OCI-LY1 (cell line): ENCODE measurements at regions not wholly inside any gene's neighbourhood (a gene's known extent, or its start where the extent isn't known, plus 50 kb on each side); places are given as distances from the start of the nearest gene placed in this dataset.

Experiments
- CTCF ChIP-seq: fragments of 200-600 bp; sonication (generic), shearing (Covaris generic); IDR thresholded peaks from 2 replicates; pipeline ENCODE4 v1.5.1; 2017; ENCODE audit warnings: mild to moderate bottlenecking, antibody characterized with exemption, low read length, moderate library complexity, mixed read lengths
- EZH2 ChIP-seq: fragments of 200-600 bp; sonication (generic), shearing (Covaris generic); IDR thresholded peaks from 2 replicates; pipeline ENCODE4 v1.8.0; 2017; ENCODE audit warnings: borderline replicate concordance, mixed run types, mild to moderate bottlenecking, antibody characterized with exemption, low read length, moderate library complexity, mixed read lengths

DNA sequence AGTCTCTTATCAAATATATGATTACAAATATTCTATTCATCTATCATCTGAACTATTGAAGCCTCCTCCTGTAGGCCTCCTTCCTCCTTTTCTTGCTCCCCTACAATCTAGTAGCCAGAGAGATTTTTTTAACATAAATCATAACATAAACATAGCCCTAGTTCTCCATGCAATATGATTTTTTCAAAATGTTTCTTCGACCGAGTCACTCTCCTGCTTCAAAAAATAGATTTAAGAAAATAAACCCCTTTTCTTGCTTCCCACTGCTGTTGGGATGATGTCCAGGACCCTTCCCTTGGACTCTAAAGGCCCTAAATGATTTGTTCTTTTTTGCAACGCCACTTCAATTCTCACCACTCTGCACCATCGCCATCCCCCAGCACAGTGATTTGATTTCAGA lies 319.7 kb upstream of the TSHZ3 start:
- no peak for TF ChIP-seq CTCF
- no peak for TF ChIP-seq EZH2
